GM12878 (cell line): ENCODE measurements at regions not wholly inside any gene's neighbourhood (a gene's known extent, or its start where the extent isn't known, plus 50 kb on each side); places are given as distances from the start of the nearest gene placed in this dataset.

Source experiments
- KLF5 ChIP-seq: fragments of 450-650 bp; IDR thresholded peaks from 2 replicates; pipeline ENCODE4 v1.6.1; 2014; ENCODE audit warnings: mild to moderate bottlenecking; ENCODE audit not compliant: partially characterized antibody
- RCOR1 ChIP-seq: conservative IDR thresholded peaks from 2 replicates; pipeline ENCODE4 v1.6.1; 2012; ENCODE audit warnings: low read depth, low read length, improper control_type of control experiment
- SMAD5 ChIP-seq: IDR thresholded peaks from 2 replicates; pipeline ENCODE4 v1.6.1; 2016; ENCODE audit warnings: antibody characterized with exemption, low read depth
- SPI1 ChIP-seq: IDR thresholded peaks from 2 replicates; pipeline ENCODE4 v1.6.1; 2011; ENCODE audit warnings: low read depth, mild to moderate bottlenecking, low read length, moderate library complexity, borderline replicate concordance; ENCODE audit not compliant: insufficient read depth
- TF ChIP-seq, protein P1 (sequence below): fragments of 450-650 bp; IDR thresholded peaks from 2 replicates; pipeline ENCODE4 v1.6.1; 2017; ENCODE audit warnings: borderline replicate concordance
- TF ChIP-seq, protein P2 (sequence below): fragments of 450-650 bp; IDR thresholded peaks from 2 replicates; pipeline ENCODE4 v1.6.1; 2016; ENCODE audit warnings: mild to moderate bottlenecking
- TF ChIP-seq, protein P3 (sequence below): fragments of 450-650 bp; formaldehyde crosslinking; IDR thresholded peaks from 2 replicates; pipeline ENCODE4 v1.4.0; 2022; ENCODE audit warnings: mild to moderate bottlenecking, moderate library complexity

DNA sequence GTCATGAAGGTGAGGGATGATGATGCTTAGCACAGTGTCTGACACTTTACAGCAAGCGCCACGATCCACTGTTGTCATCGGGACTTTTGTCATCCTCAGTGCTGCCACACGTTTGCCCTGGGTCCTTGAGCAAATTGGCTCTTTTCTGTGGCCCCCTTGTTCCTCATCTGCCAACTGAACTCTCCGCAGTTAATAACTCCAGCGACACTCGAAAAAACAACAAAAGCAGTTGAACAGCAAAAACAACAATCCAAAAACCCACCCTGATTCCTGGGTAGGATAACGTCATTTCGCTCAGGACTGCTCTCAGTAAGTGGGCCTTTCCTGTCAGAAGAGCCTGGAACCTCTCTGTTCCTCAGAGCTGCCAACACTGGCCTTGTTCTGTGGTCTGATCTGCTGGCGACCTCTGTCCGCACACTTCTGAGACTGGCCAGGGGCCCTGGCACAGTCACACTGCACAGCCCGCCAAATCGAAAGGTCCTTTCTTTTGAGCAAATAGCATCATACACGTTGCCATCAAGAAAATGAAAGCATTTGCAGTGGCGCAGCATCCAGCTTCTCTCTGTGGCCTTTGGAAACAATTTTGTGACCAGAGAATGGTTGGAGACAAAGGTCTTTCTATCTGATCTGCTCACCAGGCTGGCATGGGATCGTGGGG lies 79.9 kb upstream of the SYT13 start (continued):
- no peak for TF ChIP-seq KLF5
- TF ChIP-seq, protein P1, sequence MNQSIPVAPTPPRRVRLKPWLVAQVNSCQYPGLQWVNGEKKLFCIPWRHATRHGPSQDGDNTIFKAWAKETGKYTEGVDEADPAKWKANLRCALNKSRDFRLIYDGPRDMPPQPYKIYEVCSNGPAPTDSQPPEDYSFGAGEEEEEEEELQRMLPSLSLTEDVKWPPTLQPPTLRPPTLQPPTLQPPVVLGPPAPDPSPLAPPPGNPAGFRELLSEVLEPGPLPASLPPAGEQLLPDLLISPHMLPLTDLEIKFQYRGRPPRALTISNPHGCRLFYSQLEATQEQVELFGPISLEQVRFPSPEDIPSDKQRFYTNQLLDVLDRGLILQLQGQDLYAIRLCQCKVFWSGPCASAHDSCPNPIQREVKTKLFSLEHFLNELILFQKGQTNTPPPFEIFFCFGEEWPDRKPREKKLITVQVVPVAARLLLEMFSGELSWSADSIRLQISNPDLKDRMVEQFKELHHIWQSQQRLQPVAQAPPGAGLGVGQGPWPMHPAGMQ: no peak
- TF ChIP-seq, protein P2, sequence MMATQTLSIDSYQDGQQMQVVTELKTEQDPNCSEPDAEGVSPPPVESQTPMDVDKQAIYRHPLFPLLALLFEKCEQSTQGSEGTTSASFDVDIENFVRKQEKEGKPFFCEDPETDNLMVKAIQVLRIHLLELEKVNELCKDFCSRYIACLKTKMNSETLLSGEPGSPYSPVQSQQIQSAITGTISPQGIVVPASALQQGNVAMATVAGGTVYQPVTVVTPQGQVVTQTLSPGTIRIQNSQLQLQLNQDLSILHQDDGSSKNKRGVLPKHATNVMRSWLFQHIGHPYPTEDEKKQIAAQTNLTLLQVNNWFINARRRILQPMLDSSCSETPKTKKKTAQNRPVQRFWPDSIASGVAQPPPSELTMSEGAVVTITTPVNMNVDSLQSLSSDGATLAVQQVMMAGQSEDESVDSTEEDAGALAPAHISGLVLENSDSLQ: no peak
- TF ChIP-seq, protein P3, sequence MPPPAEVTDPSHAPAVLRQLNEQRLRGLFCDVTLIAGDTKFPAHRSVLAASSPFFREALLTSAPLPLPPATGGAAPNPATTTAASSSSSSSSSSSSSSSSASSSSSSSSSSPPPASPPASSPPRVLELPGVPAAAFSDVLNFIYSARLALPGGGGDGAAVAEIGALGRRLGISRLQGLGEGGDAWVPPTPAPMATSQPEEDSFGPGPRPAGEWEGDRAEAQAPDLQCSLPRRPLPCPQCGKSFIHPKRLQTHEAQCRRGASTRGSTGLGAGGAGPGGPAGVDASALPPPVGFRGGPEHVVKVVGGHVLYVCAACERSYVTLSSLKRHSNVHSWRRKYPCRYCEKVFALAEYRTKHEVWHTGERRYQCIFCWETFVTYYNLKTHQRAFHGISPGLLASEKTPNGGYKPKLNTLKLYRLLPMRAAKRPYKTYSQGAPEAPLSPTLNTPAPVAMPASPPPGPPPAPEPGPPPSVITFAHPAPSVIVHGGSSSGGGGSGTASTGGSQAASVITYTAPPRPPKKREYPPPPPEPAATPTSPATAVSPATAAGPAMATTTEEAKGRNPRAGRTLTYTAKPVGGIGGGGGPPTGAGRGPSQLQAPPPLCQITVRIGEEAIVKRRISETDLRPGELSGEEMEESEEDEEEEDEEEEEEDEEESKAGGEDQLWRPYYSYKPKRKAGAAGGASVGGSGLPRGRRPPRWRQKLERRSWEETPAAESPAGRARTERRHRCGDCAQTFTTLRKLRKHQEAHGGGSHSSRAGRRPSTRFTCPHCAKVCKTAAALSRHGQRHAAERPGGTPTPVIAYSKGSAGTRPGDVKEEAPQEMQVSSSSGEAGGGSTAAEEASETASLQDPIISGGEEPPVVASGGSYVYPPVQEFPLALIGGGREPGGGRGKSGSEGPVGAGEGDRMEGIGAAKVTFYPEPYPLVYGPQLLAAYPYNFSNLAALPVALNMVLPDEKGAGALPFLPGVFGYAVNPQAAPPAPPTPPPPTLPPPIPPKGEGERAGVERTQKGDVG (CRISPR knock-in tag): no peak
- no peak for TF ChIP-seq RCOR1
- no peak for TF ChIP-seq SPI1
- TF ChIP-seq SMAD5: no peak
- TF ChIP-seq, all 136 proteins: peak for 0
